Pons (tissue), 1 donor: ENCODE measurements at regions not wholly inside any gene's neighbourhood (a gene's known extent, or its start where the extent isn't known, plus 50 kb on each side); places are given as distances from the start of the nearest gene placed in this dataset.

Experiments used
- DNase-seq: peaks from one replicate; pipeline ENCODE4 v3.0.0-alpha.2; 2016; ENCODE audit warnings: low spot score

- no peak for DNase-seq
Observed at GRCh38 chr6:115720900-115721299, 339.8 kb downstream of the FRK start.

GRCh38 chr6:115717472-115717871 lies 343.2 kb downstream of the FRK start:
- no peak for DNase-seq

GRCh38 chr6:115717062-115717461 lies 343.6 kb downstream of the FRK start:
- DNase-seq = no peak

GRCh38 chr6:115712291-115712961 lies 348.3 kb downstream of the FRK start:
- DNase-seq = no peak

GRCh38 chr6:115708850-115709249 lies 351.8 kb downstream of the FRK start:
- DNase-seq = no peak

- no peak for DNase-seq
Observed at GRCh38 chr6:115706981-115707380, 353.7 kb downstream of the FRK start.

GRCh38 chr6:115706324-115706723 lies 354.4 kb downstream of the FRK start:
- DNase-seq = no peak

GRCh38 chr6:115704028-115704427 lies 356.7 kb downstream of the FRK start:
- no peak for DNase-seq

- no peak for DNase-seq
Observed at GRCh38 chr6:115691433-115691832, 369.3 kb downstream of the FRK start.

GRCh38 chr6:115690854-115691253 lies 369.8 kb downstream of the FRK start:
- DNase-seq = no peak

- no peak for DNase-seq
Observed at GRCh38 chr6:115681978-115682775, 378.5 kb downstream of the FRK start.

- DNase-seq = no peak
Observed at GRCh38 chr6:115680621-115681020, 380.1 kb downstream of the FRK start.

GRCh38 chr6:115677198-115677597 lies 383.5 kb downstream of the FRK start:
- no peak for DNase-seq

- no peak for DNase-seq
Observed at GRCh38 chr6:115675443-115675842, 385.2 kb downstream of the FRK start.

GRCh38 chr6:115668781-115669180 lies 391.9 kb downstream of the FRK start:
- no peak for DNase-seq

- DNase-seq = no peak
Observed at GRCh38 chr6:115668211-115668610, 392.5 kb downstream of the FRK start.

GRCh38 chr6:115667478-115668026 lies 393.1 kb downstream of the FRK start:
- DNase-seq = no peak

- no peak for DNase-seq
Observed at GRCh38 chr6:115666997-115667396, 393.7 kb downstream of the FRK start.

GRCh38 chr6:115665310-115665709 lies 395.4 kb downstream of the FRK start:
- DNase-seq = no peak

GRCh38 chr6:115663681-115664080 lies 397.0 kb downstream of the FRK start:
- no peak for DNase-seq

- DNase-seq = no peak
Observed at GRCh38 chr6:115643762-115644161, 416.9 kb downstream of the FRK start.

GRCh38 chr6:115634887-115635286 lies 425.8 kb downstream of the FRK start:
- no peak for DNase-seq

GRCh38 chr6:115634131-115634530 lies 426.6 kb downstream of the FRK start:
- DNase-seq = no peak
